Vagina (tissue), 2 donors: ENCODE measurements at regions not wholly inside any gene's neighbourhood (a gene's known extent, or its start where the extent isn't known, plus 50 kb on each side); places are given as distances from the start of the nearest gene placed in this dataset.
"Not testable (repeated sequence)": the region's sequence is repeated elsewhere in the genome, so short reads cannot be mapped to it uniquely, and the experiment has no call there.

ENCODE experiments used
- POLR2A ChIP-seq, 2 donors: fragments of 450-650 bp; IDR thresholded peaks; one replicate each; pipeline ENCODE4 v1.6.1; 2017; ENCODE audit warnings: antibody characterized with exemption in 2 of 2, mild to moderate bottlenecking in 2 of 2, moderate library complexity in 2 of 2
- POLR2AphosphoS5 ChIP-seq, 2 donors: sonication (generic); formaldehyde crosslinking; IDR thresholded peaks; one replicate each; pipeline ENCODE4 v1.9.0; 2017; ENCODE audit warnings: antibody characterized with exemption in 2 of 2, mild to moderate bottlenecking in 2 of 2, low read depth in 1 of 2; ENCODE audit not compliant: insufficient read depth in 1 of 2
- TF ChIP-seq, protein P1 (sequence below), 3 experiments: fragments of 450-650 bp in 2 of 3; fragments of 200-600 bp in 1 of 3; sonication (generic) in 1 of 3; IDR thresholded peaks; one replicate each; pipeline ENCODE4 v1.5.1; 2017 to 2019; ENCODE audit warnings: antibody characterized with exemption in 3 of 3, mild to moderate bottlenecking in 2 of 3, moderate library complexity in 2 of 3

GRCh38 chr5:20943183-20943971 lies 955.4 kb upstream of the CDH18 start:
- TF ChIP-seq, protein P1, sequence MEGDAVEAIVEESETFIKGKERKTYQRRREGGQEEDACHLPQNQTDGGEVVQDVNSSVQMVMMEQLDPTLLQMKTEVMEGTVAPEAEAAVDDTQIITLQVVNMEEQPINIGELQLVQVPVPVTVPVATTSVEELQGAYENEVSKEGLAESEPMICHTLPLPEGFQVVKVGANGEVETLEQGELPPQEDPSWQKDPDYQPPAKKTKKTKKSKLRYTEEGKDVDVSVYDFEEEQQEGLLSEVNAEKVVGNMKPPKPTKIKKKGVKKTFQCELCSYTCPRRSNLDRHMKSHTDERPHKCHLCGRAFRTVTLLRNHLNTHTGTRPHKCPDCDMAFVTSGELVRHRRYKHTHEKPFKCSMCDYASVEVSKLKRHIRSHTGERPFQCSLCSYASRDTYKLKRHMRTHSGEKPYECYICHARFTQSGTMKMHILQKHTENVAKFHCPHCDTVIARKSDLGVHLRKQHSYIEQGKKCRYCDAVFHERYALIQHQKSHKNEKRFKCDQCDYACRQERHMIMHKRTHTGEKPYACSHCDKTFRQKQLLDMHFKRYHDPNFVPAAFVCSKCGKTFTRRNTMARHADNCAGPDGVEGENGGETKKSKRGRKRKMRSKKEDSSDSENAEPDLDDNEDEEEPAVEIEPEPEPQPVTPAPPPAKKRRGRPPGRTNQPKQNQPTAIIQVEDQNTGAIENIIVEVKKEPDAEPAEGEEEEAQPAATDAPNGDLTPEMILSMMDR (IDR thresholded peaks at IDR 0.05), result not testable (repeated sequence)
- not testable (repeated sequence) for TF ChIP-seq POLR2A (IDR thresholded peaks at IDR 0.05); POLR2AphosphoS5 (IDR thresholded peaks at IDR 0.05; ENCODE audit: insufficient read depth in 1 of 2, low read depth in 1 of 2)
